GM19468 (cell line): ENCODE measurements at regions not wholly inside any gene's neighbourhood (a gene's known extent, or its start where the extent isn't known, plus 50 kb on each side); places are given as distances from the start of the nearest gene placed in this dataset.

Source experiments
- ATAC-seq: cut with Tn5 transposase; IDR thresholded peaks from one replicate; pipeline ENCODE4 v1.9.1; 2021; ENCODE audit warnings: mild to moderate bottlenecking, moderate library complexity, moderate number of reproducible peaks; ENCODE audit not compliant: unreplicated experiment; ENCODE audit errors: extremely low read depth

GRCh38 chr11:128372977-128373376 lies 214.4 kb downstream of the ETS1 start:
- ATAC-seq = no peak

- no peak for ATAC-seq
Measured at GRCh38 chr11:128367573-128367972, 219.8 kb downstream of the ETS1 start.

GRCh38 chr11:128365044-128365443 lies 222.3 kb downstream of the ETS1 start:
- ATAC-seq = no peak

- ATAC-seq = no peak
Measured at GRCh38 chr11:128361451-128362020, 225.8 kb downstream of the ETS1 start.

GRCh38 chr11:128359515-128359914 lies 227.8 kb downstream of the ETS1 start:
- ATAC-seq = no peak

GRCh38 chr11:128357073-128357472 lies 230.3 kb downstream of the ETS1 start:
- ATAC-seq = no peak

- ATAC-seq = no peak
Measured at GRCh38 chr11:128355558-128355957, 231.8 kb downstream of the ETS1 start.

GRCh38 chr11:128354476-128354875 lies 232.9 kb downstream of the ETS1 start:
- no peak for ATAC-seq

GRCh38 chr11:128351168-128351567 lies 236.2 kb downstream of the ETS1 start:
- no peak for ATAC-seq

GRCh38 chr11:128349650-128350299 lies 237.6 kb downstream of the ETS1 start:
- no peak for ATAC-seq

GRCh38 chr11:128346804-128347203 lies 240.6 kb downstream of the ETS1 start:
- no peak for ATAC-seq

GRCh38 chr11:128345316-128345715 lies 242.0 kb downstream of the ETS1 start:
- ATAC-seq = no peak

GRCh38 chr11:128343870-128344269 lies 243.5 kb downstream of the ETS1 start:
- no peak for ATAC-seq

GRCh38 chr11:128343135-128343514 lies 244.2 kb downstream of the ETS1 start:
- no peak for ATAC-seq

GRCh38 chr11:128342511-128343134 lies 244.7 kb downstream of the ETS1 start:
- peak; percentile 56 for ATAC-seq

- no peak for ATAC-seq
Measured at GRCh38 chr11:128341280-128342248, 245.8 kb downstream of the ETS1 start.

GRCh38 chr11:128339792-128340191 lies 247.6 kb downstream of the ETS1 start:
- ATAC-seq = no peak

- ATAC-seq = no peak
Measured at GRCh38 chr11:128338811-128339210, 248.5 kb downstream of the ETS1 start.

GRCh38 chr11:128336203-128336602 lies 251.2 kb downstream of the ETS1 start:
- ATAC-seq = no peak

- ATAC-seq = no peak
Measured at GRCh38 chr11:128335729-128336128, 251.6 kb downstream of the ETS1 start.
